ENCODE measurements at regions not wholly inside any gene's neighbourhood (a gene's known extent, or its start where the extent isn't known, plus 50 kb on each side); places are given as distances from the start of the nearest gene placed in this dataset.

DNA sequence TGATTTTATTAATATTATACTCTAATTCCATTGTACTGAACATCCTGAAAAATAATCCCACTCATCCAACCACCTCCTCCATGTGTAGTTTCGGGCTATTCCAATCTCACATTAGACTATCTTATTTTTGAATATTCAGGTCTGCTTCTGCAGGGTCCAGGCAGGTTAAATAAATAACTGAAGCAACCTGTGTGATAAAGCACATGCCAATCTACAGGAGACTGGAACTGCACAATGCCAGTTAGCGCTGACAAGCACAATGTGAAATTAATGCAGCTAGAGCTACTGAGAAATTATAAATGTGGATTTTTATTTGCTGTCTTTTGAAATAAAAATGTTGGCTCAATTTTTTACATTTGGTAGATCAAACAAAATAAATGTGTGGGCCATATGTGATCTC is 540.1 kb upstream of the ATXN8OS start:
- no peak for DNase-seq

- no peak for DNase-seq
Measured at GRCh38 chr13:69566104-69566716, 541.4 kb upstream of the ATXN8OS start.

- DNase-seq, result no peak
Measured at GRCh38 chr13:69565334-69565733, 542.3 kb upstream of the ATXN8OS start.

- DNase-seq, result no peak
Measured at GRCh38 chr13:69556540-69557196, 551.0 kb upstream of the ATXN8OS start.

- no peak for DNase-seq
Measured at GRCh38 chr13:69553976-69554375, 553.6 kb upstream of the ATXN8OS start.

- DNase-seq, result no peak
Measured at GRCh38 chr13:69551193-69551592, 556.4 kb upstream of the ATXN8OS start.

DNA sequence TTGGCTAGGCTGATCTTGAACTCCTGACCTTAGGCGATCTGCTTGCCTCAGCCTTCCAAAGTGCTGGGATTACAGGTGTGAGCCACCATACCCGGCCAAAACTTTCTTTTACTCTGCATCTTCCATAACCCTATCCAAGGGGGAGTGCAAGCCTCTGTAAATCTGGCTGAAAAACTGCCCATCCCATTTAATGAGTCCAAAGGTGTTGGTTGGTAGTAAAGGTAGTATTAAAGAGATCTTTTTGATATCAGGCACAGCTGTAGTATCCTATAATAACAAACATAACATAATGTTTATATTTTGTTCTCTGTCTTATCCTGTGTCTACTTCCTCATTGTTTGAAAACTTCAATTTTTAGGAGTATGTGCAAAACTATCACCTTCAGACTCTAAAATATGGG is 559.8 kb upstream of the ATXN8OS start:
- DNase-seq, result no peak

DNA sequence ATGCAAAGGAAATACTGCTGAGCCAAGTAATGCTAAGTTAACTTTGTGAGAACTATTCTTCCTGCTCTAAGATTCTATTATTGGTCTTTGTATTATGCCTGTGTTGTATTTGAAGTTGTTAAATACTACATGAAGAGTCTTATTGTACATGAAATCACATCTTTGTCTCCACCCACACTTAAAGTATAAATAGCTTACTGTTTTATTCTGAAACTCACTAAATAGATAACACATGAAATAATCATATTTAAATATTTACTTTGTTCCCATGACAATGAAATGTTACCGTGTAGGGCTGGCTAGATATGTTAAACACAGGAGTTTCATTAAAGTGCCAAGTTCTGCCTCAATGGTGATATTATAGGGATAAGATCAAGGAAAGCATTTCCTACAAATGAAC is 562.1 kb upstream of the ATXN8OS start:
- no peak for DNase-seq

GRCh38 chr13:69524459-69525150 is 583.0 kb upstream of the ATXN8OS start:
- DNase-seq, result no peak

- no peak for DNase-seq
Measured at GRCh38 chr13:69496981-69497380, 610.6 kb upstream of the ATXN8OS start.

DNA sequence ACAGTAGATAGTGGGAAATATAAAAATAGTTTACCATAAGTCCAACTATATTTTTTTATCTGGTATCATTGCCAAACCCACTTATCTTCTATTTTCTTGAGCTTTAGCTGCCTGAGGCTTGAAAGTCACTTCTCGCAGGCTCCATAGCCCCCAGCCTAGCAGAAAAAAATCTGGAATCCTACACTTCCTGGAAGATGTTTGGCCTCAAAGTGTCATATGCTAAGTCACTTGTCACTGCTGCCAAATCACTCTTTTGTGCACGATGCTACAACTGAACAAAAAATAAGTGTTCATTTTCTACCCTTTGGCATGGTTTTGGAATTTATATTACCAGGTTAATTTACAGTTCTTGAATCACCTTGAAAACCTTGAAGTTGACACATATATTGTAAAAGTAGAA is 612.5 kb upstream of the ATXN8OS start:
- no peak for DNase-seq

DNA sequence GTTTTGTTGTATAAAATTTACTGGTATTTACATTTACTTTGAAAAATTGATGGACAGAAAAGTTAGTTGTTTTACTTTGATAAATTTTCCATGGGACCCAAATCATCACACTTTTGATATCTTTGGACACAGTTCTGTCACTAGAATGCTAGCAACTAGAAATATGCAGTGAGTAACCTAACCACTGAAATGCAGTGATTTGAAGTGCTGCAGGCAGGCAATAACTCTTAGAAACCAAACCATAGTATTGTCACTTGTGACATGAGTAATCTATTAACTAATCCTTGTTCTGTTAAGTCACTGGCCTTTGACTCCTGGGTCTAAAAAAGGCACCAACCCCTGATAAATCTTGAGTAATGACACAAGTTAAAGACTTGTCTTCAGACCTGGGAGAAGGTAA is 620.0 kb upstream of the ATXN8OS start:
- no peak for DNase-seq

DNA sequence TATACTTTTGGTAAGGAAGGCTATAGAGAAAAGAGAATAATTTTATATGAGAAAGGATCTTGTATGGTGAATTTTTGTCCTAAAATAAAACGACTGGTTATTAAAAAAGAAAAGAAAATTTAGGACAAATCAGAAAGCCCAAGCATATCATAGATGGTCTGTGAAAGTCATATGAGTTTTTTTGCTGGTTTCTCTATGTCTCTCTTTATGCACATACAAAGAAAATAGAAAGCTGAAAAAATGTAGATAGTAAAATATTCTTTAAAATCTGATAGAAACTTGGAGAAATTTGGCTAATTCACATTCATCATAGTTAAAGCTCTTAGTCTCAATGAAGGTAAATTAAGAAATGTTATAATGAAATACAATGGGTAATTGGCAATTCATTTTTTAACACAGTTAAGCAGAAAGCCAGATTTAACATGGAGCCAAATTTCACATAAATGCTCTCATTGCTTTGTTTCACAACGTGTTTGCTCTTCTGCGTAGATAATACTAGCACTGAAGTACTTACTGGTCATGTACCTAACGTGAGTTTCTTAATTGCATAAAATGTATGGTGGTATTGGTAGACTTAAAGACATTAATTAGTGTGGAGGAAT is 621.5 kb upstream of the ATXN8OS start:
- DNase-seq, result no peak

GRCh38 chr13:69477451-69477850 is 630.2 kb upstream of the ATXN8OS start:
- no peak for DNase-seq

DNA sequence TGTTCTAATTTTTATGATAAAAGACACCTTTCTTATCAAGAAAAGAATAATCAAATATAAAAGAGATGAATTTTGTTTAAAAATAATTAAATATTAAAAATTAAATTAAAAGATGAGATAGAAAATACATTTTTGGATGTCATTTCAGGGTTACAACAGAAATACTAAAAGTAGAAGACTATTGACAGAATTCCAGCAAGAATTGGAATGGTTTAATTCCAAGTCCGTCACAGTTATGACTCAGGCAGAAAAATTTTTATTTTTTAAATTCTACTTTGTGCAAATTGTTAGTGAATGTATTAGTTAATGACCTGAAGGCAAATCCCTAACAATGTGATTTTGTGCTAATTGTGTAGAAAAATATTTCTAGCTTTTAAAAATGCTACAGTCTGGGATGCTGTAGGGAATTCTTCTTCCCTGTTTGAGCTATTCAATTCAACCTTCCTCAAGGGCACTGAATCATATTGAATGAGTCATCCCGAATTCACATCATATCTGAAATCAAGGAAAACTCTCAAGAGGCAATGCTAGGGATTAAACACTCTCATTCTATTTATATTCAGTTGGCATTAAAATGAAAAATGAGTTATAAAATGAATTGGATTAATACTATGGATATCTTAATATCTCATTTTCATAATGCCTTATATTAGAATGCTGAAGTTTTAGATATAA is 633.5 kb upstream of the ATXN8OS start:
- no peak for DNase-seq

DNA sequence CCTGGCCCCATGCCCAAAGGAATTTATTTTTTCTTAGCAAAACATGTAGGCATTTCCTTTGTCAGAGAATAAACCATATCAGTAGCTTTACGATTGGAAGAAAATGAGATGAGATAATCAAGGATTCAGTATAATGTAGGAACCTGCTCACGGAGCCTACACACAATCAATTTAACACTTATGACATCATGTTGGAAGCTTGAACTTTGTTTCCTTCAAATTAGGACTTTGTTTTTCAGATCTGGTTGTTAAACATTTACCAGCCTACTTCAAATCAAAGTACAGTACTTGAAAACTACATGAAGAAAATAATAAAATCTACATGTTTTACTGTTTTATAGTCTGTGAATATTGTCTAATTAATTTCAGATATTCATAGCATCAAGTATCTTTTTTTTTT is 639.0 kb upstream of the ATXN8OS start:
- DNase-seq, result no peak

DNA sequence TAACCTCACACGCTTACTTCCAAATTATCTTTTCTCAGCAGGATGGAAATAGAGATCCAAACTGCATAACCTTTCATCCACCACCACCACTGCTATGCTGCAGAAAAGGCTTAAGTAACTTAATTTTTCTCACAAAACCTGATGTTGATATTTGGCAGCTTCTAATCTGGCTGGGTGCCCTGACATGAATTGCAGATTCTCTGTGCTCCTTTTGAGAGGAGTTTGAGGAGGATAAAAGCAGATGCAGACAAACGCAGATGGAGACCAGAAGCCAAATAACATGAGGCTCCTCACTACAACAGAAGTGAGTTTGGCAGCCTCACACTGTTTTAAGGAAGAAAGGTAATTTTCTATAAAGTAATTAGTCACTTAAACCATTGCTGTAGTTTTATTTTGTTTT is 646.2 kb upstream of the ATXN8OS start:
- DNase-seq, result no peak

DNA sequence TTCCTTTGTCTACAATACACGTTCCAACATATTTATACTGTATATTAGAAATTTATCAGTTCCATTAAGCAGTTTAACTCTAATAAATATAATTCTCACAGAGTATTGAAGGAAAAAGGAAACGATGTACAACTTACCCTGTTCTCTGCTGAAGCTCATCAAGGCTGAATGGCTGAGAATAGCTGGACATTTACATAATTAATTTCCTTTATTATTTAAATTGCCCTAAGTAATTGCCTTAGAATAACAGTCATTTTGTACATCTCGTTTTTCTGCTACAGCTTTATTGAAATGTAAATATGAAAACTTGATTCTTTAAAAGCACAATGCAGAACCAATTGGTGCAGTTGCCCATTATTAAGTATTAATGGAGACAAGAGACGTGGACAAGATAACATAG is 648.3 kb upstream of the ATXN8OS start:
- DNase-seq, result no peak

- no peak for DNase-seq
Measured at GRCh38 chr13:69458013-69458412, 649.6 kb upstream of the ATXN8OS start.

- DNase-seq, result no peak
Measured at GRCh38 chr13:69450245-69450644, 657.4 kb upstream of the ATXN8OS start.

- no peak for DNase-seq
Measured at GRCh38 chr13:69425235-69425634, 682.4 kb upstream of the ATXN8OS start.

DNA sequence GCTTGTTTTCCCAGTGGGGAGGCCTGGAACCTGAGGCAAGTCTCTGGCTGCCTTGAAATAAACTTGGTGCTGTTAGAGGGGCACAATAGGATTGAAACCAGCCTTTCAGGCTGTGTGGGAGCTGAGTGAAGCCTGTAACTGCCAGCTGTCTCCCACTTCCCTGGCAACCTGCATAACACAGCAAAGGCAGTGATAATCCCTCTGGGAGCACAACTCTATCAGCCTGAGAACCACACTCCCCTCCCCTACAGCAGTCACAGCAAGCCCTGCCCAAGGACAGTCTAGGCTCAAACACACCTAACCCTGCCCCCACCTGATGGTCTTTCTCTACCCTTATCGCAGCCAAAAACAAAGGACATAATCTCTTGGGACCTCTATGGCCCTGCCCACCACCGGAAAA is 683.8 kb upstream of the ATXN8OS start:
- DNase-seq, result no peak

GRCh38 chr13:69418319-69418718 is 689.3 kb upstream of the ATXN8OS start:
- DNase-seq, result no peak

- no peak for DNase-seq
Measured at GRCh38 chr13:69410761-69411160, 696.9 kb upstream of the ATXN8OS start.
